Hepatocyte (in vitro differentiated cells): ENCODE measurements at regions not wholly inside any gene's neighbourhood (a gene's known extent, or its start where the extent isn't known, plus 50 kb on each side); places are given as distances from the start of the nearest gene placed in this dataset.

ENCODE experiments used
- DNase-seq: peaks from one replicate; pipeline ENCODE4 v3.0.0-alpha.2; 2016; ENCODE audit warnings: low spot score
- H2AFZ ChIP-seq: fragments of 200-600 bp; sonication (generic); 2 replicates; pipeline ENCODE4 v1.6.0; 2016; ENCODE audit warnings: antibody characterized with exemption, mild to moderate bottlenecking
- H3K27ac ChIP-seq: fragments of 200-600 bp; sonication (generic); 2 replicates; pipeline ENCODE4 v1.5.1; 2016; ENCODE audit warnings: mild to moderate bottlenecking
- H3K27me3 ChIP-seq: fragments of 200-600 bp; sonication (generic); 2 replicates; pipeline ENCODE4 v1.6.1; 2016
- H3K36me3 ChIP-seq: fragments of 200-600 bp; sonication (generic); replicated peaks from 2 replicates; pipeline ENCODE4 v1.5.1; 2016; ENCODE audit warnings: low read depth; ENCODE audit not compliant: insufficient read depth
- H3K4me1 ChIP-seq: fragments of 200-600 bp; sonication (generic); 2 replicates; pipeline ENCODE4 v1.5.1; 2016; ENCODE audit warnings: mild to moderate bottlenecking, moderate library complexity; ENCODE audit not compliant: insufficient read depth
- H3K4me2 ChIP-seq: fragments of 200-600 bp; sonication (generic); 2 replicates; pipeline ENCODE4 v1.6.0; 2016
- H3K4me3 ChIP-seq: fragments of 200-600 bp; sonication (generic); 2 replicates; pipeline ENCODE4 v1.5.1; 2016; ENCODE audit warnings: mild to moderate bottlenecking
- H3K79me2 ChIP-seq: fragments of 200-600 bp; sonication (generic); 2 replicates; pipeline ENCODE4 v1.6.0; 2017; ENCODE audit warnings: mild to moderate bottlenecking
- H3K9me2 ChIP-seq: fragments of 200-600 bp; sonication (generic); replicated peaks from 2 replicates; pipeline ENCODE4 v1.6.0; 2017; ENCODE audit warnings: mild to moderate bottlenecking; ENCODE audit not compliant: insufficient read depth
- H3K9me3 ChIP-seq: fragments of 200-600 bp; sonication (generic); 2 replicates; pipeline ENCODE4 v1.5.1; 2016; ENCODE audit warnings: low read depth, mild to moderate bottlenecking
- H4K20me1 ChIP-seq: fragments of 200-600 bp; sonication (generic); 2 replicates; pipeline ENCODE4 v1.6.0; 2016; ENCODE audit warnings: mild to moderate bottlenecking; ENCODE audit not compliant: insufficient read depth, poor library complexity, severe bottlenecking
- EZH2 ChIP-seq: fragments of 200-600 bp; sonication (generic); IDR thresholded peaks from 2 replicates; pipeline ENCODE4 v1.6.1; 2016; ENCODE audit warnings: antibody characterized with exemption, mild to moderate bottlenecking, borderline replicate concordance
- EZH2phosphoT487 ChIP-seq: fragments of 200-600 bp; sonication (generic); IDR thresholded peaks from one replicate; pipeline ENCODE4 v1.6.1; 2018; ENCODE audit warnings: antibody characterized with exemption, mild to moderate bottlenecking, low read depth, moderate library complexity; ENCODE audit not compliant: unreplicated experiment, severe bottlenecking
- WGBS: methylation state at CpG from one replicate; pipeline ENCODE4 v1.1.6; 2016; ENCODE audit warnings: low lambda C conversion rate; ENCODE audit errors: missing lambda C conversion rate; 5-methylcytosine and 5-hydroxymethylcytosine counted together
- TF ChIP-seq, protein P1 (sequence below): fragments of 200-600 bp; sonication (generic); IDR thresholded peaks from 2 replicates; pipeline ENCODE4 v1.5.1; 2016; ENCODE audit warnings: antibody characterized with exemption, mild to moderate bottlenecking; ENCODE audit not compliant: poor library complexity

DNA sequence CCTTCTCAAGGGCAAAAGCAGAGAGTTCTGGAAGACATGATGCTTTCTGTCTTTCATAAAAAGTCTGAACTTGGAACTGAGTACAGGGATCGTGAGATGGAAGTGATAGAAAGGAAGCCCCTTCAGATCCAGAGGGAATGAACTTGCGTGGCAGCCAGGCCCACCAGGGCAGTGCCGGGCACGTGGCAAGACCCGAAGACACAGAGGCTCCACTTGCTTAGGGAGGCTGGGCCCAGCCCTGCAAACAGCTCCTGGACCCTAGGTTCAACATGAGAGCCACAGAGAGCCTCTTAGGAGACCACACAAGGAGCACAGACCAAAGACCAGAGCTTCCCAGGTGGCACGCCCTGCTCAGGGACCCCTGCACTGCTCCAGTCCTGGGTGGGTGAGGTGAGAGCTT lies 155.4 kb upstream of the SMIM21 start:
- Histone ChIP-seq H3K4me1 (no peaks in the 10 kb centered on the region), H2AFZ (no peak overlapping the region), H3K36me3 (no peaks in the 10 kb centered on the region), H3K4me2 (no peak overlapping the region), H3K79me2 (no peaks in the 10 kb centered on the region), H3K4me3 (no peak overlapping the region), H3K27me3 (no peaks in the 10 kb centered on the region), H3K27ac (no peak overlapping the region), H4K20me1 (no peaks in the 10 kb centered on the region), H3K9me2 (no peaks in the 10 kb centered on the region), H3K9me3 (no peaks in the 10 kb centered on the region)
- TF ChIP-seq EZH2 (no peak), EZH2phosphoT487 (no peak)
- TF ChIP-seq, protein P1, sequence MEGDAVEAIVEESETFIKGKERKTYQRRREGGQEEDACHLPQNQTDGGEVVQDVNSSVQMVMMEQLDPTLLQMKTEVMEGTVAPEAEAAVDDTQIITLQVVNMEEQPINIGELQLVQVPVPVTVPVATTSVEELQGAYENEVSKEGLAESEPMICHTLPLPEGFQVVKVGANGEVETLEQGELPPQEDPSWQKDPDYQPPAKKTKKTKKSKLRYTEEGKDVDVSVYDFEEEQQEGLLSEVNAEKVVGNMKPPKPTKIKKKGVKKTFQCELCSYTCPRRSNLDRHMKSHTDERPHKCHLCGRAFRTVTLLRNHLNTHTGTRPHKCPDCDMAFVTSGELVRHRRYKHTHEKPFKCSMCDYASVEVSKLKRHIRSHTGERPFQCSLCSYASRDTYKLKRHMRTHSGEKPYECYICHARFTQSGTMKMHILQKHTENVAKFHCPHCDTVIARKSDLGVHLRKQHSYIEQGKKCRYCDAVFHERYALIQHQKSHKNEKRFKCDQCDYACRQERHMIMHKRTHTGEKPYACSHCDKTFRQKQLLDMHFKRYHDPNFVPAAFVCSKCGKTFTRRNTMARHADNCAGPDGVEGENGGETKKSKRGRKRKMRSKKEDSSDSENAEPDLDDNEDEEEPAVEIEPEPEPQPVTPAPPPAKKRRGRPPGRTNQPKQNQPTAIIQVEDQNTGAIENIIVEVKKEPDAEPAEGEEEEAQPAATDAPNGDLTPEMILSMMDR = no peak
- DNase-seq = no peak
- WGBS = 95% methylated on average over 6 of the region's 6 CpGs

DNA sequence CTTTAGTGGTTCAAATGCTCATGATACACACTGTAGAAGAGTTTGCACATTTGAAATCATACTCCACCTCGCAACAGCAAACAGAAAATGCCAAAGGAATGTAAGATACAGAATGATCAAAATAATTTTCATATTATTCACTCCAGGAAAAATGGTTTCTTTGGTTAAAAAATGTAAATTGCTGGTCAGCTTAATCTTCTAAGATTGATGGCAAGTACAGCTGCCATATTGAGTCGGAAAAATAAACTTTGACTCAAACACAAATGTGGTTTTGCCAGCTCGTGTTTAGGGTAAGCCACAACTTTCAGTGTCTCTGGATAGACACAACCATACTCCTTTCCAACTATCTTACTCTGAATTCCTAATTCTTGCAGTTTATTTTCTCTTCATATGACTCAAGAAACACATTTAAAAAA lies 154.9 kb upstream of the SMIM21 start:
- Histone ChIP-seq H3K36me3 (no peaks in the 10 kb centered on the region), H3K4me3 (no peak overlapping the region), H4K20me1 (no peaks in the 10 kb centered on the region), H3K4me2 (no peak overlapping the region), H3K27ac (no peak overlapping the region), H3K9me3 (no peaks in the 10 kb centered on the region), H3K9me2 (no peaks in the 10 kb centered on the region), H2AFZ (no peak overlapping the region), H3K79me2 (no peaks in the 10 kb centered on the region), H3K4me1 (no peaks in the 10 kb centered on the region), H3K27me3 (no peaks in the 10 kb centered on the region)
- TF ChIP-seq EZH2phosphoT487 (no peak), EZH2 (no peak)
- TF ChIP-seq, protein P1 = no peak
- no peak for DNase-seq
- WGBS = 94% methylated on average over 3 of the region's 3 CpGs

DNA sequence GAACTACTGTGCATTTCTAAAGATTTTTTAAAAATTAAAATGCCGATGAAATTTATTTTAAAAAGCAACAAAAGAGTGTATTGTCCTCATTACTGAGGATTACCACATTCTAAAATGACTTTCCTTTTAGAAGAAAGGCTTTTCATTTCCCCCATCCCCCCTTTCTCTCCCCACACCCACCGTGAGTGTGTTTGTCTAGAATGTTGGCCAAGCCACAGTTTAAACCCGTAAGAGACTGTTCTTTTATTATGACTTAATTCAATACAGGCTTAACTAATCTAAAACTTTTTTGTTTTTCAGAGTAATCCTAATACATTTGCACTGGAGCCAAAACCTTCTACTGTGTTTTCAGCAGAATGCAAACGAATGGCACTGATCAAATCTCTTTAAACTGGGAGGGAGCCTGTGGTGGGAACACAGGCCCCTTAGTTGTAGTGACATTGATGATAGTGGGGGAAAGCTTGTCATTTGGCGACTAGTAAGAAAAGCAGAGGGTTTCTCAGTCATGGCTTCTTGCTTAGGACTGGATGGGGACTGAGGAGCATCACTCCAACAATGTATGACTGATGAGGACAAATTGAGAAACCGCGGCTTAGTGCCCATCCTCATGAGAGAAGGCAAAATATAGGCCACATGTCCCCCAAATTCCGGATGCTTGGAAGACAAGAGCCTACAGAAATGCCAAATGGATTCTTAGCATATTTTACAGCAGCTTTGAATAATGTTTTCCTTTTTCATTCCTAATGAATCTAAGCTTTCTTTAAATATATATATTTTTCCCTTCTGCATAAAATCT lies 154.0 kb upstream of the SMIM21 start:
- Histone ChIP-seq H3K36me3 (no peaks in the 10 kb centered on the region), H3K4me1 (no peaks in the 10 kb centered on the region), H3K27me3 (no peaks in the 10 kb centered on the region), H3K9me3 (no peaks in the 10 kb centered on the region), H2AFZ (no peak overlapping the region), H3K79me2 (no peaks in the 10 kb centered on the region), H4K20me1 (no peaks in the 10 kb centered on the region), H3K27ac (no peak overlapping the region), H3K4me2 (no peak overlapping the region), H3K4me3 (no peak overlapping the region), H3K9me2 (no peaks in the 10 kb centered on the region)
- TF ChIP-seq EZH2 (no peak), EZH2phosphoT487 (no peak)
- TF ChIP-seq, protein P1 = no peak
- DNase-seq = no peak
- 77% methylated on average over 8 of the region's 8 CpGs for whole genome bisulfite sequencing
